ENCODE measurements at regions not wholly inside any gene's neighbourhood (a gene's known extent, or its start where the extent isn't known, plus 50 kb on each side); places are given as distances from the start of the nearest gene placed in this dataset.

GRCh38 chrX:150310881-150311280 is 52.2 kb upstream of the MAMLD1 start:
- H3K36me3 Mint-ChIP-seq (ENCODE audit: unreplicated experiment) = no peaks in the 10 kb centered on the region
- H3K4me3 Mint-ChIP-seq (ENCODE audit: unreplicated experiment) = no peak overlapping the region
- H3K27me3 Mint-ChIP-seq (ENCODE audit: unreplicated experiment) = no peaks in the 10 kb centered on the region
- H3K4me1 Mint-ChIP-seq (ENCODE audit: unreplicated experiment) = no peaks in the 10 kb centered on the region
- H3K27ac Mint-ChIP-seq (ENCODE audit: unreplicated experiment) = no peak overlapping the region
- no peak for TF ChIP-seq CTCF (IDR thresholded peaks at IDR 0.05)
- DNase-seq (ENCODE audit: extremely low spot score, unreplicated experiment) = peak; percentile 48
- H3K9me3 Mint-ChIP-seq (ENCODE audit: unreplicated experiment) = no peaks in the 10 kb centered on the region

GRCh38 chrX:150312931-150313330 is 50.2 kb upstream of the MAMLD1 start:
- TF ChIP-seq CTCF (IDR thresholded peaks at IDR 0.05) = no peak
- Mint-ChIP-seq H3K27ac (ENCODE audit: unreplicated experiment) (no peak overlapping the region), H3K36me3 (ENCODE audit: unreplicated experiment) (no peaks in the 10 kb centered on the region)

More at GRCh38 chrX:150312931-150313330, 50.2 kb upstream of the MAMLD1 start:
- Mint-ChIP-seq H3K4me3 (ENCODE audit: unreplicated experiment) (no peak overlapping the region), H3K4me1 (ENCODE audit: unreplicated experiment) (no peaks in the 10 kb centered on the region), H3K9me3 (ENCODE audit: unreplicated experiment) (no peaks in the 10 kb centered on the region), H3K27me3 (ENCODE audit: unreplicated experiment) (no peaks in the 10 kb centered on the region)
- peak; percentile 53 for DNase-seq (ENCODE audit: extremely low spot score, unreplicated experiment)

Small RNAs in the stretch of these regions (microRNA-seq; reads per million reads assigned to microRNA genes)
- 18.1 reads per million, percentile 28 among the genes with 10 or more reads in this experiment for gene MIR2114 (ENCODE audit: unreplicated experiment)
